GM23338 (cell line): ENCODE measurements at regions not wholly inside any gene's neighbourhood (a gene's known extent, or its start where the extent isn't known, plus 50 kb on each side); places are given as distances from the start of the nearest gene placed in this dataset.

Experiments used
- ATAC-seq: fragments of 200-7000 bp; cut with Tn5 transposase; 3 replicates; pipeline ENCODE4 v1.9.1; 2020
- DNase-seq: peaks from one replicate; pipeline ENCODE4 v3.0.0-alpha.2; 2015; ENCODE audit warnings: low spot score
- H2AFZ ChIP-seq: fragments of 200-600 bp; sonication (generic); 2 replicates; pipeline ENCODE4 v1.8.0; 2016; ENCODE audit warnings: antibody characterized with exemption, mild to moderate bottlenecking, moderate library complexity
- H3F3A ChIP-seq: fragments of 200-600 bp; sonication (generic); replicated peaks from 2 replicates; pipeline ENCODE4 v1.8.0; 2017; ENCODE audit warnings: antibody characterized with exemption, mixed run types, low read depth
- H3K27ac ChIP-seq: fragments of 200-600 bp; sonication (generic); 2 replicates; pipeline ENCODE4 v1.6.1; 2016; ENCODE audit warnings: low read depth
- H3K27me3 ChIP-seq: fragments of 200-600 bp; sonication (generic); 2 replicates; pipeline ENCODE4 v1.8.0; 2016; ENCODE audit warnings: mild to moderate bottlenecking, mixed run types, moderate library complexity; ENCODE audit not compliant: insufficient read depth
- H3K36me3 ChIP-seq: fragments of 200-600 bp; sonication (generic); 2 replicates; pipeline ENCODE4 v1.8.0; 2016; ENCODE audit warnings: mild to moderate bottlenecking; ENCODE audit not compliant: insufficient read depth
- H3K4me1 ChIP-seq: fragments of 200-600 bp; sonication (generic); 2 replicates; pipeline ENCODE4 v1.8.0; 2016; ENCODE audit warnings: mild to moderate bottlenecking, moderate library complexity; ENCODE audit not compliant: insufficient read depth
- H3K4me2 ChIP-seq: fragments of 200-600 bp; sonication (generic); 2 replicates; pipeline ENCODE4 v1.7.1; 2017; ENCODE audit warnings: mixed run types
- H3K4me3 ChIP-seq: fragments of 200-600 bp; sonication (generic); 2 replicates; pipeline ENCODE4 v1.6.1; 2016; ENCODE audit warnings: mixed run types
- H3K79me2 ChIP-seq: fragments of 200-600 bp; sonication (generic); replicated peaks from 2 replicates; pipeline ENCODE4 v1.8.0; 2017; ENCODE audit warnings: mild to moderate bottlenecking; ENCODE audit not compliant: insufficient read depth
- H3K9me2 ChIP-seq: fragments of 200-600 bp; sonication (generic); 2 replicates; pipeline ENCODE4 v1.8.0; 2017; ENCODE audit not compliant: insufficient read depth
- H4K20me1 ChIP-seq: fragments of 200-600 bp; sonication (generic); replicated peaks from 2 replicates; pipeline ENCODE4 v1.8.0; 2017; ENCODE audit warnings: mild to moderate bottlenecking; ENCODE audit not compliant: insufficient read depth
- H3K27ac Mint-ChIP-seq: 2 replicates; pipeline ENCODE4 v1.8.0; 2020; ENCODE audit warnings: inconsistent platforms, mild to moderate bottlenecking, moderate library complexity, mixed read lengths
- H3K27me3 Mint-ChIP-seq: 3 replicates; pipeline ENCODE4 v1.8.0; 2022; ENCODE audit warnings: low read depth, mild to moderate bottlenecking, moderate library complexity, mixed read lengths, inconsistent platforms; ENCODE audit not compliant: insufficient read depth, poor library complexity
- H3K36me3 Mint-ChIP-seq: 3 replicates; pipeline ENCODE4 v1.8.0; 2021; ENCODE audit warnings: low read depth, mild to moderate bottlenecking, inconsistent platforms, moderate library complexity, mixed read lengths
- H3K4me1 Mint-ChIP-seq: 3 replicates; pipeline ENCODE4 v1.8.0; 2020; ENCODE audit warnings: mild to moderate bottlenecking, inconsistent platforms, mixed read lengths
- H3K4me3 Mint-ChIP-seq: 3 replicates; pipeline ENCODE4 v1.8.0; 2021; ENCODE audit warnings: moderate library complexity, mild to moderate bottlenecking, inconsistent platforms, mixed read lengths
- H3K9me3 Mint-ChIP-seq: 3 replicates; pipeline ENCODE4 v1.8.0; 2020; ENCODE audit warnings: moderate library complexity, mild to moderate bottlenecking, inconsistent platforms, mixed read lengths
- CREB1 ChIP-seq: fragments of 250-450 bp; sonication (Bioruptor Pico); IDR thresholded peaks from 2 replicates; pipeline ENCODE4 v1.5.0; 2020; ENCODE audit warnings: low read depth, mild to moderate bottlenecking, moderate library complexity
- CTCF ChIP-seq, 2 experiments: fragments of 200-600 bp in 1 of 2; sonication (generic) in 1 of 2; conservative IDR thresholded peaks; 2 replicates each; pipeline versions ENCODE4 v1.5.1 to v1.6.1; 2016 to 2017; ENCODE audit warnings: antibody characterized with exemption in 2 of 2, low read depth in 2 of 2, mild to moderate bottlenecking in 2 of 2, moderate library complexity in 1 of 2
- EZH2 ChIP-seq: fragments of 200-600 bp; sonication (generic); IDR thresholded peaks from one replicate; pipeline ENCODE4 v1.8.0; 2017; ENCODE audit warnings: antibody characterized with exemption, mild to moderate bottlenecking, low read depth; ENCODE audit not compliant: unreplicated experiment
- NANOG ChIP-seq: IDR thresholded peaks from 2 replicates; pipeline ENCODE4 v1.6.1; 2016; ENCODE audit warnings: antibody characterized with exemption, borderline replicate concordance
- POLR2AphosphoS5 ChIP-seq: IDR thresholded peaks from 2 replicates; pipeline ENCODE4 v1.6.1; 2016; ENCODE audit warnings: antibody characterized with exemption, low read depth
- REST ChIP-seq: IDR thresholded peaks from one replicate; pipeline ENCODE4 v1.6.1; 2018; ENCODE audit warnings: antibody characterized with exemption; ENCODE audit not compliant: unreplicated experiment
- STAT1 ChIP-seq: IDR thresholded peaks from one replicate; pipeline ENCODE4 v1.6.1; 2016; ENCODE audit warnings: antibody characterized with exemption; ENCODE audit not compliant: unreplicated experiment
- ZNF114 ChIP-seq: fragments of 250-450 bp; sonication (Bioruptor Pico); IDR thresholded peaks from 2 replicates; pipeline ENCODE4 v1.5.0; 2020; ENCODE audit warnings: mild to moderate bottlenecking, moderate library complexity
- ZNF331 ChIP-seq: fragments of 250-450 bp; sonication (Bioruptor Pico); IDR thresholded peaks from 2 replicates; pipeline ENCODE4 v1.5.0; 2020; ENCODE audit warnings: low read depth, mild to moderate bottlenecking, moderate library complexity
- ZNF462 ChIP-seq: fragments of 250-450 bp; sonication (Bioruptor Pico); IDR thresholded peaks from 2 replicates; pipeline ENCODE4 v1.5.0; 2020; ENCODE audit warnings: mild to moderate bottlenecking, moderate library complexity

DNA sequence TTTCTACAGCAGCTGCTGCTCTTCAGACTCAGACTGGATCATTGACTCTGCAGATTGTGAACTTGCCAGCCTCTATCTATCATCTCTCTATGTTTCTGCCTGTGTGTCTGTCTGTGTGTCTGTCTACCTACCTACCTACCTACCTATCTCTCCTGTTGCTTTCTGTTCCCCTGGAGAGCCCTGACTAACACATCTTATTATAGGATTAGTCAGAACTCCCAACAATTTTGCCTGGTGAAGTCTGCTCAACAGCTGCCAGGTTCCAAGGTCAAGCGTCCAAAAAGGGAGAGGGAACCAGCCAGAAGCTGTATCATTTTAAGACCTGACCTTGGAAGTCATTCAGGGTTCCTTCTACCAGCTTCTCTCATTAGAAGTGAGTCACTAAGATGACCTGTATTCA, 579.0 kb upstream of the DPP6 start:
- TF ChIP-seq CREB1 (CRISPR knock-in tag) (no peak), POLR2AphosphoS5 (no peak), EZH2 (no peak), STAT1 (no peak), NANOG (no peak), ZNF331 (CRISPR knock-in tag) (no peak), CTCF (conservative IDR thresholded peaks at IDR 0.05; ENCODE audit: low read depth in 2 of 2) (no peak)
- no peak for ATAC-seq
- Mint-ChIP-seq H3K36me3 (peaks cover 29% of the 10 kb centered on the region), H3K4me1 (no peaks in the 10 kb centered on the region), H3K27ac (no peak overlapping the region), H3K9me3 (peaks cover 96% of the 10 kb centered on the region), H3K27me3 (peaks cover 5% of the 10 kb centered on the region), H3K4me3 (no peak overlapping the region)
- no peak for DNase-seq
- Histone ChIP-seq H2AFZ (no peak overlapping the region), H3K36me3 (peaks cover 3% of the 10 kb centered on the region; the same call in 1 of the 2 replicates), H3K27me3 (no peaks in the 10 kb centered on the region), H3K9me2 (no peaks in the 10 kb centered on the region), H3F3A (no peaks in the 10 kb centered on the region), H3K4me2 (no peak overlapping the region), H4K20me1 (no peaks in the 10 kb centered on the region), H3K79me2 (no peaks in the 10 kb centered on the region), H3K4me3 (no peak overlapping the region), H3K27ac (no peak overlapping the region), H3K4me1 (no peaks in the 10 kb centered on the region)

DNA sequence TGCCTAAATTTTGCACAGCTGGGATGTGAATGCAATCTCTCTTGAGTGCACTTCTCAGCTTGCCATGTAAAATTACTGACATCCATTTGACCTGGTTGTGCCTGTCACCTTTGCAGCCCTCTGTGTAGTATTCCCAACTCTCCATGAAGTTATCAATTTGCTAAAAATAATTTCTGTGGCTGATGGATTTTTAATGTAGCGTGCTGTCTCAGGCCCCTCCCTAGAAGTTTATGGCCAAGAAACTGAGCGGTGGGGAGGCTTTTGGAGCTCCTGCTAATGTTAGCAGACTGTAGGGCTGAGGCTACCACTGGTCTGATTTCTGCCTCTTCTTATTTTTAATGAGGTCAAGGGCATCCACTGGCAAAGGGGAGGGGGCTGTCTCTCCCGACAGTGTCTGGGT, 577.0 kb upstream of the DPP6 start:
- no peaks in the 10 kb centered on the region for H3K4me1 ChIP-seq
- TF ChIP-seq ZNF114 (CRISPR knock-in tag) (no peak), STAT1 (no peak), ZNF331 (CRISPR knock-in tag) (no peak), POLR2AphosphoS5 (no peak), ZNF462 (CRISPR knock-in tag) (no peak), REST (no peak), EZH2 (no peak), NANOG (no peak)

More for the DNA sequence above, 577.0 kb upstream of the DPP6 start:
- no peaks in the 10 kb centered on the region for H4K20me1 ChIP-seq
- H3K4me3 ChIP-seq = no peak overlapping the region
- Mint-ChIP-seq H3K4me3 (no peak overlapping the region), H3K9me3 (peaks cover 94% of the 10 kb centered on the region), H3K36me3 (peaks cover 29% of the 10 kb centered on the region), H3K27ac (no peak overlapping the region), H3K4me1 (no peaks in the 10 kb centered on the region), H3K27me3 (peaks cover 7% of the 10 kb centered on the region)
- H3K79me2 ChIP-seq = no peaks in the 10 kb centered on the region
- no peak overlapping the region for H3K27ac ChIP-seq
- no peak overlapping the region for H3K4me2 ChIP-seq
- H3K27me3 ChIP-seq = no peaks in the 10 kb centered on the region
- H2AFZ ChIP-seq = no peak overlapping the region
- H3K9me2 ChIP-seq = no peaks in the 10 kb centered on the region
- ATAC-seq = no peak
- peaks cover 3% of the 10 kb centered on the region; the same call in 1 of the 2 replicates for H3K36me3 ChIP-seq
- no peak for DNase-seq
- no peaks in the 10 kb centered on the region for H3F3A ChIP-seq
